KG1 (cell line): ENCODE measurements at regions not wholly inside any gene's neighbourhood (a gene's known extent, or its start where the extent isn't known, plus 50 kb on each side); places are given as distances from the start of the nearest gene placed in this dataset.
A peak's percentile ranks its signal among the peaks of the same experiment; 100 is the strongest.

Experiments
- DNase-seq: peaks from one replicate; lab custom pipeline; 2025; lab: John Stamatoyannopoulos, UW

GRCh38 chr3:120544361-120544760, 51.8 kb upstream of the NDUFB4 start:
- no peak for DNase-seq

GRCh38 chr3:120536642-120537041, 59.5 kb upstream of the NDUFB4 start:
- DNase-seq, result no peak

GRCh38 chr3:120532969-120533368, 63.2 kb upstream of the NDUFB4 start:
- DNase-seq, result no peak

- no peak for DNase-seq
Observed at GRCh38 chr3:120528163-120528562, 68.0 kb upstream of the NDUFB4 start.

- no peak for DNase-seq
Observed at GRCh38 chr3:120526011-120526870, 69.9 kb upstream of the NDUFB4 start.

GRCh38 chr3:120524171-120524923, 71.8 kb upstream of the NDUFB4 start:
- DNase-seq, result no peak

GRCh38 chr3:120516136-120516535, 65.3 kb upstream of the FSTL1 start:
- DNase-seq, result no peak

GRCh38 chr3:120512655-120513054, 61.9 kb upstream of the FSTL1 start:
- DNase-seq, result no peak

GRCh38 chr3:120506828-120507774, 56.3 kb upstream of the FSTL1 start:
- DNase-seq, result peak; percentile 9

GRCh38 chr3:120506076-120506827, 55.5 kb upstream of the FSTL1 start:
- no peak for DNase-seq

- DNase-seq, result no peak
Observed at GRCh38 chr3:120503727-120504616, 53.2 kb upstream of the FSTL1 start.

- DNase-seq, result no peak
Observed at GRCh38 chr3:120502116-120502515, 51.3 kb upstream of the FSTL1 start.
